ENCODE measurements at regions not wholly inside any gene's neighbourhood (a gene's known extent, or its start where the extent isn't known, plus 50 kb on each side); places are given as distances from the start of the nearest gene placed in this dataset.
"Not testable (repeated sequence)": the region's sequence is repeated elsewhere in the genome, so short reads cannot be mapped to it uniquely, and the experiment has no call there.

DNA sequence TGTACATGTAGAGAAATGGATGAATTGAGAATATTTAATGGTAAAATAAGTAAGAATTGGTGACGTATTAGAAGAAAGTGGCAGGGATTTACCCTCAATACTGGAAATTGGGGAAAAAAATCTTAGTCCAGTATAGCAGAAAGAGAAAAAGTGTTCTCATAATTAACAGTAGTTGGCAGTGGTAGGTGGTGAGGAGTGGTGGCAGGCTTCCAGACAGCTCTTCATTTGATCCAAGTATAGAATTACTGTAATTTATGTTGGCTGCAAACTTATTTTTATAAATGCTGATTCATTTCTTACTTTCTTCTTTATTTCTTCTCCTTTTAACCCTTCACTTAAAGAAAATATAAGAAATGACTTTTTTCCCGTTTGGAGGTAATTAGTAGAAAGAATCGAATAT lies 1182.4 kb downstream of the KHDRBS2 start:
- TF ChIP-seq EZH2 (IDR thresholded peaks at IDR 0.05; ENCODE audit: low read length, missing control alignments), result not testable (repeated sequence)
- TF ChIP-seq, protein P1, sequence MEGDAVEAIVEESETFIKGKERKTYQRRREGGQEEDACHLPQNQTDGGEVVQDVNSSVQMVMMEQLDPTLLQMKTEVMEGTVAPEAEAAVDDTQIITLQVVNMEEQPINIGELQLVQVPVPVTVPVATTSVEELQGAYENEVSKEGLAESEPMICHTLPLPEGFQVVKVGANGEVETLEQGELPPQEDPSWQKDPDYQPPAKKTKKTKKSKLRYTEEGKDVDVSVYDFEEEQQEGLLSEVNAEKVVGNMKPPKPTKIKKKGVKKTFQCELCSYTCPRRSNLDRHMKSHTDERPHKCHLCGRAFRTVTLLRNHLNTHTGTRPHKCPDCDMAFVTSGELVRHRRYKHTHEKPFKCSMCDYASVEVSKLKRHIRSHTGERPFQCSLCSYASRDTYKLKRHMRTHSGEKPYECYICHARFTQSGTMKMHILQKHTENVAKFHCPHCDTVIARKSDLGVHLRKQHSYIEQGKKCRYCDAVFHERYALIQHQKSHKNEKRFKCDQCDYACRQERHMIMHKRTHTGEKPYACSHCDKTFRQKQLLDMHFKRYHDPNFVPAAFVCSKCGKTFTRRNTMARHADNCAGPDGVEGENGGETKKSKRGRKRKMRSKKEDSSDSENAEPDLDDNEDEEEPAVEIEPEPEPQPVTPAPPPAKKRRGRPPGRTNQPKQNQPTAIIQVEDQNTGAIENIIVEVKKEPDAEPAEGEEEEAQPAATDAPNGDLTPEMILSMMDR (conservative IDR thresholded peaks at IDR 0.05 in 1 of 2, IDR thresholded peaks at IDR 0.05 in 1 of 2; ENCODE audit: low read depth in 1 of 2, low read length in 2 of 2), result not testable (repeated sequence)

Data from fibroblast of lung (primary cell).